ENCODE measurements at regions not wholly inside any gene's neighbourhood (a gene's known extent, or its start where the extent isn't known, plus 50 kb on each side); places are given as distances from the start of the nearest gene placed in this dataset.

- TF ChIP-seq CEBPB (IDR thresholded peaks at IDR 0.05): peak; percentile 27; the same call in 1 of the 2 replicates
- no peak for TF ChIP-seq YY1 (IDR thresholded peaks at IDR 0.05; ENCODE audit: low read depth)
- TF ChIP-seq USF1 (IDR thresholded peaks at IDR 0.05): peak; percentile 93
- peak; percentile 58; the same call in 1 of the 2 replicates for TF ChIP-seq EP300 (IDR thresholded peaks at IDR 0.05; ENCODE audit: borderline replicate concordance)
- TF ChIP-seq RAD21 (IDR thresholded peaks at IDR 0.05; ENCODE audit: low read depth): no peak
- no peak for TF ChIP-seq CREB1 (IDR thresholded peaks at IDR 0.05; ENCODE audit: low read depth)
- TF ChIP-seq TEAD4 (IDR thresholded peaks at IDR 0.05): 0 out of 2 replicates have a peak, but pooled peaks have one; percentile 10
- TF ChIP-seq TCF12 (IDR thresholded peaks at IDR 0.05; ENCODE audit: low read depth): 0 out of 2 replicates have a peak, but pooled peaks have one; percentile 35
- TF ChIP-seq EGR1 (IDR thresholded peaks at IDR 0.05): no peak
- TF ChIP-seq NFIC (IDR thresholded peaks at IDR 0.05): peak; percentile 75
- TF ChIP-seq MAX (IDR thresholded peaks at IDR 0.05): peak; percentile 81
- TF ChIP-seq REST (IDR thresholded peaks at IDR 0.05; ENCODE audit: low read depth): no peak
- no peak for TF ChIP-seq TAF1 (IDR thresholded peaks at IDR 0.05; ENCODE audit: low read depth)
- TF ChIP-seq FOXM1 (IDR thresholded peaks at IDR 0.05; ENCODE audit: borderline replicate concordance, low read depth): no peak
- no peak for TF ChIP-seq ZBTB7A (IDR thresholded peaks at IDR 0.05; ENCODE audit: low read depth)
Observed at GRCh38 chr10:91034494-91035159, 113.7 kb upstream of the ANKRD1 start.

- TF ChIP-seq EP300 (IDR thresholded peaks at IDR 0.05; ENCODE audit: borderline replicate concordance) (no peak), CEBPB (IDR thresholded peaks at IDR 0.05) (no peak), RAD21 (IDR thresholded peaks at IDR 0.05; ENCODE audit: low read depth) (no peak), NFIC (IDR thresholded peaks at IDR 0.05) (no peak), MAX (IDR thresholded peaks at IDR 0.05) (no peak), YY1 (IDR thresholded peaks at IDR 0.05; ENCODE audit: low read depth) (no peak), TEAD4 (IDR thresholded peaks at IDR 0.05) (no peak), CREB1 (IDR thresholded peaks at IDR 0.05; ENCODE audit: low read depth) (no peak), ZBTB7A (IDR thresholded peaks at IDR 0.05; ENCODE audit: low read depth) (no peak), EGR1 (IDR thresholded peaks at IDR 0.05) (no peak), TCF12 (IDR thresholded peaks at IDR 0.05; ENCODE audit: low read depth) (no peak), REST (IDR thresholded peaks at IDR 0.05; ENCODE audit: low read depth) (no peak)
Observed at GRCh38 chr10:91035650-91036292, 114.9 kb upstream of the ANKRD1 start.

GRCh38 chr10:91036807-91037411 is 116.0 kb upstream of the ANKRD1 start:
- TF ChIP-seq FOXM1 (IDR thresholded peaks at IDR 0.05; ENCODE audit: borderline replicate concordance, low read depth) (no peak), CREB1 (IDR thresholded peaks at IDR 0.05; ENCODE audit: low read depth) (no peak), REST (IDR thresholded peaks at IDR 0.05; ENCODE audit: low read depth) (no peak), EGR1 (IDR thresholded peaks at IDR 0.05) (no peak), TAF1 (IDR thresholded peaks at IDR 0.05; ENCODE audit: low read depth) (no peak), EP300 (IDR thresholded peaks at IDR 0.05; ENCODE audit: borderline replicate concordance) (no peak), USF1 (IDR thresholded peaks at IDR 0.05) (no peak), TEAD4 (IDR thresholded peaks at IDR 0.05) (no peak), MAX (IDR thresholded peaks at IDR 0.05) (no peak), RAD21 (IDR thresholded peaks at IDR 0.05; ENCODE audit: low read depth) (no peak)
